Gastrocnemius medialis (tissue), 4 donors: ENCODE measurements at regions not wholly inside any gene's neighbourhood (a gene's known extent, or its start where the extent isn't known, plus 50 kb on each side); places are given as distances from the start of the nearest gene placed in this dataset.

ENCODE experiments used
- ATAC-seq, 2 donors: fragments of 150-250 bp; one replicate each; pipeline ENCODE4 v1.9.1; 2016
- DNase-seq, 2 donors: peaks; one replicate each; pipeline ENCODE4 v3.0.0-alpha.2; 2019
- H3K27ac ChIP-seq, 4 donors: fragments of 200-600 bp; sonication (generic); 1 replicate in 1 of 4; 2 replicates in 3 of 4; pipeline ENCODE4 v1.5.1; 2016 to 2018; ENCODE audit warnings: mild to moderate bottlenecking in 2 of 4, moderate library complexity in 1 of 4
- H3K27me3 ChIP-seq, 3 donors: fragments of 200-600 bp; sonication (generic) in 2 of 3; 1 replicate in 1 of 3; 2 replicates in 2 of 3; pipeline versions ENCODE4 v1.5.1 to v1.6.0; 2016 to 2019; ENCODE audit warnings: mild to moderate bottlenecking in 1 of 3, moderate library complexity in 1 of 3
- H3K36me3 ChIP-seq, 2 donors: fragments of 200-600 bp; sonication (generic) in 1 of 2; one replicate each; pipeline ENCODE4 v1.5.1; 2017 to 2018
- H3K4me1 ChIP-seq, 2 donors: fragments of 200-600 bp; sonication (generic) in 1 of 2; one replicate each; pipeline ENCODE4 v1.5.1; 2016 to 2017; ENCODE audit warnings: mild to moderate bottlenecking in 2 of 2
- H3K4me3 ChIP-seq, 4 donors: fragments of 200-600 bp; sonication (generic) in 3 of 4; 1 replicate in 1 of 4; 2 replicates in 3 of 4; pipeline ENCODE4 v1.5.1; 2016 to 2019; ENCODE audit warnings: mild to moderate bottlenecking in 2 of 4
- H3K9me3 ChIP-seq, 3 donors: fragments of 200-600 bp; sonication (generic) in 2 of 3; 1 replicate in 1 of 3; 2 replicates in 2 of 3; pipeline ENCODE4 v1.5.1; 2016 to 2019
- CTCF ChIP-seq, 5 experiments: fragments of 450-650 bp in 3 of 5; fragments of 200-600 bp in 2 of 5; sonication (generic) in 2 of 5; IDR thresholded peaks in 4 of 5; conservative IDR thresholded peaks in 1 of 5; 1 replicate in 4 of 5; 2 replicates in 1 of 5; pipeline ENCODE4 v1.5.1; 2016 to 2019; ENCODE audit warnings: antibody characterized with exemption in 5 of 5, mild to moderate bottlenecking in 3 of 5, moderate library complexity in 3 of 5
- POLR2A ChIP-seq, 2 donors: fragments of 450-650 bp; IDR thresholded peaks; one replicate each; pipeline ENCODE4 v1.6.1; 2017; ENCODE audit warnings: antibody characterized with exemption in 2 of 2, mild to moderate bottlenecking in 2 of 2, moderate library complexity in 2 of 2
- in situ Hi-C, 4 donors: fragments of 200-750 bp; cut with MboI; loops; one replicate each; pipeline versions ENCODE4 v1.15.0 to v1.8.0; 2017; ENCODE audit warnings: low sequenced_read_pairs in 4 of 4
- intact Hi-C: fragments of 100-400 bp; cut with DNase I; formaldehyde crosslinking; loops from one replicate; pipeline ENCODE4 v1.15.1; 2023; ENCODE audit warnings: low total_unique reads

DNA sequence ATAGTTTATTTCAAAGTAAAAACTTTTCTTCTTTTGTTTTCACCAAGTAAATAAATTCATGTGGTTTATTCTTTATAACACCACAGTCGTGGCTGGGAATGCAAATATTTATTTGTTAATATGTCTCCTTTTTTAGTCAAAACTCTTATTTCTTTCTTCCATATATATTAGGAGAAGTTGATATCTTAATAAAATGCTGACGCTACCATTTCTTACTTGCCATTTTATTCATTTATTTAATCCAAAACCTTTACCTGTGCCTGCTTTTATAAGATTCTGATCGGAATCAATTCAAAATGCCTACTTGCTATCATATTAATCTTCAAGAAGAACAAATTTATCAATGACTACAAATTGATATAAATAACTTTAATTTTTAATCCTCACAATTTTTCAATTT is 362.9 kb upstream of the FSIP2 start:
- no peaks in the 10 kb centered on the region for H3K27me3 ChIP-seq
- in situ Hi-C loops (no loop called here), intact Hi-C loops (no loop called here)
- DNase-seq (no peak), ATAC-seq (no peak)
- H3K36me3 ChIP-seq: no peaks in the 10 kb centered on the region
- H3K9me3 ChIP-seq: no peaks in the 10 kb centered on the region
- TF ChIP-seq POLR2A (IDR thresholded peaks at IDR 0.05) (no peak), CTCF (IDR thresholded peaks at IDR 0.05 in 4 of 5, conservative IDR thresholded peaks at IDR 0.05 in 1 of 5) (no peak)
- no peak overlapping the region for H3K27ac ChIP-seq
- H3K4me3 ChIP-seq: no peak overlapping the region
- H3K4me1 ChIP-seq: no peaks in the 10 kb centered on the region

GRCh38 chr2:185381631-185382030 is 357.0 kb upstream of the FSIP2 start:
- no peak for TF ChIP-seq CTCF (IDR thresholded peaks at IDR 0.05 in 4 of 5, conservative IDR thresholded peaks at IDR 0.05 in 1 of 5)
- TF ChIP-seq POLR2A (IDR thresholded peaks at IDR 0.05): no peak
- Histone ChIP-seq H3K36me3 (no peaks in the 10 kb centered on the region), H3K4me3 (no peak overlapping the region), H3K27me3 (no peaks in the 10 kb centered on the region), H3K4me1 (no peaks in the 10 kb centered on the region), H3K9me3 (no peaks in the 10 kb centered on the region), H3K27ac (no peak overlapping the region)
- DNase-seq: no peak
- ATAC-seq: no peak
- intact Hi-C loops (no loop called here), in situ Hi-C loops (no loop called here)

- intact Hi-C loops: no loop called here
Measured at GRCh38 chr2:185384822-185385560, 353.6 kb upstream of the FSIP2 start.

GRCh38 chr2:185388226-185388625 is 350.4 kb upstream of the FSIP2 start:
- Histone ChIP-seq H3K4me3 (no peak overlapping the region), H3K9me3 (no peaks in the 10 kb centered on the region), H3K36me3 (no peaks in the 10 kb centered on the region), H3K27me3 (no peaks in the 10 kb centered on the region), H3K4me1 (no peaks in the 10 kb centered on the region), H3K27ac (no peak overlapping the region)
- ATAC-seq (no peak), DNase-seq (no peak)
- intact Hi-C loops (no loop called here), in situ Hi-C loops (no loop called here)
- TF ChIP-seq POLR2A (IDR thresholded peaks at IDR 0.05) (no peak), CTCF (IDR thresholded peaks at IDR 0.05 in 4 of 5, conservative IDR thresholded peaks at IDR 0.05 in 1 of 5) (no peak)

More at GRCh38 chr2:185384822-185385560, 353.6 kb upstream of the FSIP2 start:
- DNase-seq: no peak
- no peak overlapping the region for H3K27ac ChIP-seq
- in situ Hi-C loops: no loop called here
- no peak for ATAC-seq
- no peaks in the 10 kb centered on the region for H3K9me3 ChIP-seq
- no peaks in the 10 kb centered on the region for H3K36me3 ChIP-seq
- no peaks in the 10 kb centered on the region for H3K27me3 ChIP-seq
- no peaks in the 10 kb centered on the region for H3K4me1 ChIP-seq
- TF ChIP-seq POLR2A (IDR thresholded peaks at IDR 0.05): no peak
- no peak for TF ChIP-seq CTCF (IDR thresholded peaks at IDR 0.05 in 4 of 5, conservative IDR thresholded peaks at IDR 0.05 in 1 of 5)
- H3K4me3 ChIP-seq: no peak overlapping the region

DNA sequence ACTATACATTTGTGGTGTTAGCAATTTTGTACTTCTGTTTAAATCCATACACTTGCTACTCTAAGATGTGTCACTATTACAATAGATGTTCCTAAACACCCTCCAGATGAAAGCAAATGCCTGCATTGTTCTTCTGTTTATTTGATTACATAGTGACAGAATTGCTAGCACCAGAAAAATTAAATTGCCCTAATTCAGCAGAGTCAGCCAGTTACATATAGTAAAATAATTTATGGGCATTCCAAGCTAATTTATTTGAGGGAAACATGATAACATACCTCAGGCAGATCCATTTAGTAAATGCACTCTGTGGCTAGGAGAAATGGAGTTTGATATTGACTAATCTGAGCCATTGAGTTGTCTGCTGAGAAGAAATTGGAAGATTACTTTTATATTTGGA is 347.1 kb upstream of the FSIP2 start:
- H3K27ac ChIP-seq: no peak overlapping the region

More for the DNA sequence above, 347.1 kb upstream of the FSIP2 start:
- H3K9me3 ChIP-seq: no peaks in the 10 kb centered on the region
- no peak for ATAC-seq
- intact Hi-C loops (no loop called here), in situ Hi-C loops (no loop called here)
- no peak overlapping the region for H3K4me3 ChIP-seq
- H3K27me3 ChIP-seq: no peaks in the 10 kb centered on the region
- TF ChIP-seq POLR2A (IDR thresholded peaks at IDR 0.05): no peak
- no peak for TF ChIP-seq CTCF (IDR thresholded peaks at IDR 0.05 in 4 of 5, conservative IDR thresholded peaks at IDR 0.05 in 1 of 5)
- no peak for DNase-seq
- no peaks in the 10 kb centered on the region for H3K36me3 ChIP-seq
- no peaks in the 10 kb centered on the region for H3K4me1 ChIP-seq
